ENCODE measurements at regions not wholly inside any gene's neighbourhood (a gene's known extent, or its start where the extent isn't known, plus 50 kb on each side); places are given as distances from the start of the nearest gene placed in this dataset.

- DNase-seq, result no peak
These were observed 90.2 kb upstream of the CDH4 start for GRCh38 chr20:61161726-61162390.

- no peak for DNase-seq
These were observed 89.6 kb upstream of the CDH4 start for GRCh38 chr20:61162451-61162850.

- no peak for DNase-seq
These were observed 89.0 kb upstream of the CDH4 start for GRCh38 chr20:61163031-61163430.

GRCh38 chr20:61166324-61166723 is 85.7 kb upstream of the CDH4 start:
- DNase-seq, result no peak

GRCh38 chr20:61168605-61169004 is 83.5 kb upstream of the CDH4 start:
- DNase-seq, result no peak

- DNase-seq, result no peak
These were observed 82.2 kb upstream of the CDH4 start for GRCh38 chr20:61169874-61170273.

GRCh38 chr20:61170496-61171320 is 81.4 kb upstream of the CDH4 start:
- DNase-seq, result no peak

- DNase-seq, result no peak
These were observed 78.8 kb upstream of the CDH4 start for GRCh38 chr20:61173267-61173666.

GRCh38 chr20:61173961-61174725 is 77.9 kb upstream of the CDH4 start:
- no peak for DNase-seq

GRCh38 chr20:61176874-61177273 is 75.2 kb upstream of the CDH4 start:
- no peak for DNase-seq

- no peak for DNase-seq
These were observed 73.5 kb upstream of the CDH4 start for GRCh38 chr20:61178551-61179071.

GRCh38 chr20:61184194-61184593 is 67.9 kb upstream of the CDH4 start:
- DNase-seq, result no peak

GRCh38 chr20:61185181-61185580 is 66.9 kb upstream of the CDH4 start:
- no peak for DNase-seq

GRCh38 chr20:61185841-61186601 is 66.0 kb upstream of the CDH4 start:
- DNase-seq, result no peak

GRCh38 chr20:61186771-61187472 is 65.1 kb upstream of the CDH4 start:
- no peak for DNase-seq

GRCh38 chr20:61189534-61189933 is 62.5 kb upstream of the CDH4 start:
- DNase-seq, result no peak

- no peak for DNase-seq
These were observed 61.0 kb upstream of the CDH4 start for GRCh38 chr20:61191096-61191495.

- no peak for DNase-seq
These were observed 59.6 kb upstream of the CDH4 start for GRCh38 chr20:61192337-61192950.

GRCh38 chr20:61193164-61193563 is 58.9 kb upstream of the CDH4 start:
- DNase-seq, result no peak
